SU-DHL-6 (cell line): ENCODE measurements at regions not wholly inside any gene's neighbourhood (a gene's known extent, or its start where the extent isn't known, plus 50 kb on each side); places are given as distances from the start of the nearest gene placed in this dataset.

Experiments
- H2AFZ ChIP-seq: fragments of 200-600 bp; sonication (generic); 2 replicates; pipeline ENCODE4 v1.6.1; 2014; ENCODE audit warnings: low read depth, mild to moderate bottlenecking, moderate library complexity, mixed read lengths, antibody characterized with exemption, low read length; ENCODE audit not compliant: severe bottlenecking
- H3F3A ChIP-seq: fragments of 200-600 bp; shearing (Covaris generic); 2 replicates; pipeline ENCODE4 v1.6.0; 2016; ENCODE audit warnings: antibody characterized with exemption, mild to moderate bottlenecking; ENCODE audit not compliant: insufficient read depth
- H3K27ac ChIP-seq: fragments of 200-600 bp; sonication (generic); 2 replicates; pipeline ENCODE4 v1.5.1; 2016; ENCODE audit warnings: low read depth, mild to moderate bottlenecking, low read length, moderate library complexity, mixed read lengths
- H3K27me3 ChIP-seq: fragments of 200-600 bp; sonication (generic), shearing (Covaris generic); 2 replicates; pipeline ENCODE4 v1.6.0; 2014; ENCODE audit warnings: mild to moderate bottlenecking, low read length
- H3K36me3 ChIP-seq: fragments of 200-600 bp; sonication (generic); 2 replicates; pipeline ENCODE4 v1.6.1; 2014; ENCODE audit warnings: mild to moderate bottlenecking, low read length, mixed read lengths
- H3K4me2 ChIP-seq: fragments of 300-600, 200-600 bp; shearing (Covaris generic), sonication (generic); 2 replicates; pipeline ENCODE4 v1.6.0; 2014; ENCODE audit warnings: low read length, low read depth, mild to moderate bottlenecking; ENCODE audit not compliant: poor library complexity, severe bottlenecking
- H3K4me3 ChIP-seq: fragments of 200-600 bp; sonication (generic); 2 replicates; pipeline ENCODE4 v1.5.1; 2014; ENCODE audit warnings: antibody characterized with exemption, low read length, mild to moderate bottlenecking, mixed read lengths; ENCODE audit not compliant: insufficient read depth, poor library complexity, severe bottlenecking
- H3K79me2 ChIP-seq: fragments of 200-600 bp; sonication (generic); 2 replicates; pipeline ENCODE4 v1.6.1; 2014; ENCODE audit warnings: mild to moderate bottlenecking, low read length, moderate library complexity; ENCODE audit not compliant: insufficient read depth
- H3K9ac ChIP-seq: fragments of 200-600 bp; sonication (generic); 2 replicates; pipeline ENCODE4 v1.7.0; 2014; ENCODE audit warnings: mild to moderate bottlenecking, low read length
- H3K9me2 ChIP-seq: fragments of 200-600 bp; sonication (generic); replicated peaks from 2 replicates; pipeline ENCODE4 v1.6.1; 2014; ENCODE audit warnings: low read length; ENCODE audit not compliant: insufficient read depth
- H3K9me3 ChIP-seq: fragments of 200-600 bp; sonication (generic); 2 replicates; pipeline ENCODE4 v1.6.1; 2014; ENCODE audit warnings: low read length, mixed read lengths; ENCODE audit not compliant: insufficient read depth
- H4K20me1 ChIP-seq: fragments of 200-600 bp; sonication (generic); 2 replicates; pipeline ENCODE4 v1.6.1; 2014; ENCODE audit warnings: low read depth, mild to moderate bottlenecking, antibody characterized with exemption, low read length, moderate library complexity, mixed read lengths
- EZH2phosphoT487 ChIP-seq: fragments of 200-600 bp; sonication (generic), shearing (Covaris generic); conservative IDR thresholded peaks from 2 replicates; pipeline ENCODE4 v1.6.1; 2018; ENCODE audit warnings: mild to moderate bottlenecking, antibody characterized with exemption, low read length, moderate library complexity, mixed read lengths
- TF ChIP-seq, protein P1 (sequence below): fragments of 200-600 bp; sonication (generic); IDR thresholded peaks from one replicate; pipeline ENCODE4 v1.5.1; 2017; ENCODE audit warnings: antibody characterized with exemption, mild to moderate bottlenecking, low read length, moderate library complexity; ENCODE audit not compliant: insufficient read depth, poor library complexity, severe bottlenecking

GRCh38 chr5:44574678-44575077 lies 185.5 kb upstream of the FGF10 start:
- Histone ChIP-seq H3K27me3 (no peaks in the 10 kb centered on the region), H3K9me2 (no peaks in the 10 kb centered on the region), H3K79me2 (no peaks in the 10 kb centered on the region), H3K9ac (no peak overlapping the region), H4K20me1 (0 out of 2 replicates have a peak, but pooled peaks cover 3% of the 10 kb centered on the region), H3K27ac (no peak overlapping the region), H2AFZ (no peak overlapping the region), H3F3A (no peaks in the 10 kb centered on the region), H3K4me3 (no peak overlapping the region), H3K36me3 (no peaks in the 10 kb centered on the region), H3K4me2 (no peak overlapping the region), H3K9me3 (no peaks in the 10 kb centered on the region)
- no peak for TF ChIP-seq EZH2phosphoT487
- TF ChIP-seq, protein P1, sequence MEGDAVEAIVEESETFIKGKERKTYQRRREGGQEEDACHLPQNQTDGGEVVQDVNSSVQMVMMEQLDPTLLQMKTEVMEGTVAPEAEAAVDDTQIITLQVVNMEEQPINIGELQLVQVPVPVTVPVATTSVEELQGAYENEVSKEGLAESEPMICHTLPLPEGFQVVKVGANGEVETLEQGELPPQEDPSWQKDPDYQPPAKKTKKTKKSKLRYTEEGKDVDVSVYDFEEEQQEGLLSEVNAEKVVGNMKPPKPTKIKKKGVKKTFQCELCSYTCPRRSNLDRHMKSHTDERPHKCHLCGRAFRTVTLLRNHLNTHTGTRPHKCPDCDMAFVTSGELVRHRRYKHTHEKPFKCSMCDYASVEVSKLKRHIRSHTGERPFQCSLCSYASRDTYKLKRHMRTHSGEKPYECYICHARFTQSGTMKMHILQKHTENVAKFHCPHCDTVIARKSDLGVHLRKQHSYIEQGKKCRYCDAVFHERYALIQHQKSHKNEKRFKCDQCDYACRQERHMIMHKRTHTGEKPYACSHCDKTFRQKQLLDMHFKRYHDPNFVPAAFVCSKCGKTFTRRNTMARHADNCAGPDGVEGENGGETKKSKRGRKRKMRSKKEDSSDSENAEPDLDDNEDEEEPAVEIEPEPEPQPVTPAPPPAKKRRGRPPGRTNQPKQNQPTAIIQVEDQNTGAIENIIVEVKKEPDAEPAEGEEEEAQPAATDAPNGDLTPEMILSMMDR, result no peak

GRCh38 chr5:44568519-44568918 lies 179.3 kb upstream of the FGF10 start:
- no peaks in the 10 kb centered on the region for H3K27me3 ChIP-seq
- H3F3A ChIP-seq, result no peaks in the 10 kb centered on the region
- no peak overlapping the region for H3K4me3 ChIP-seq
- no peak overlapping the region for H3K27ac ChIP-seq
- no peaks in the 10 kb centered on the region for H3K79me2 ChIP-seq
- no peak overlapping the region for H2AFZ ChIP-seq
- H3K9ac ChIP-seq, result no peak overlapping the region
- H3K4me2 ChIP-seq, result no peak overlapping the region
- H3K9me2 ChIP-seq, result no peaks in the 10 kb centered on the region
- no peaks in the 10 kb centered on the region for H3K36me3 ChIP-seq
- 0 out of 2 replicates have a peak, but pooled peaks cover 3% of the 10 kb centered on the region for H4K20me1 ChIP-seq
- no peaks in the 10 kb centered on the region for H3K9me3 ChIP-seq
- no peak for TF ChIP-seq EZH2phosphoT487

- no peak overlapping the region for H2AFZ ChIP-seq
- no peak overlapping the region for H3K4me3 ChIP-seq
- H3K9me2 ChIP-seq, result no peaks in the 10 kb centered on the region
- no peaks in the 10 kb centered on the region for H3K79me2 ChIP-seq
- H3K27me3 ChIP-seq, result no peaks in the 10 kb centered on the region
- no peaks in the 10 kb centered on the region for H3F3A ChIP-seq
- H3K27ac ChIP-seq, result no peak overlapping the region
- no peaks in the 10 kb centered on the region for H3K36me3 ChIP-seq
- H3K4me2 ChIP-seq, result no peak overlapping the region
- no peak overlapping the region for H3K9ac ChIP-seq
- no peak for TF ChIP-seq EZH2phosphoT487
- TF ChIP-seq, protein P1, result no peak
- no peaks in the 10 kb centered on the region for H4K20me1 ChIP-seq
- no peaks in the 10 kb centered on the region for H3K9me3 ChIP-seq
Measured at GRCh38 chr5:44565902-44566301, 176.7 kb upstream of the FGF10 start.

- H3K27me3 ChIP-seq, result no peaks in the 10 kb centered on the region
- H3K9me2 ChIP-seq, result no peaks in the 10 kb centered on the region
- H2AFZ ChIP-seq, result no peak overlapping the region
- H3K9ac ChIP-seq, result no peak overlapping the region
- no peaks in the 10 kb centered on the region for H3F3A ChIP-seq
- no peaks in the 10 kb centered on the region for H3K79me2 ChIP-seq
- TF ChIP-seq EZH2phosphoT487, result no peak
- TF ChIP-seq, protein P1, result no peak
- H3K27ac ChIP-seq, result no peak overlapping the region
- no peaks in the 10 kb centered on the region for H3K36me3 ChIP-seq
- H4K20me1 ChIP-seq, result no peaks in the 10 kb centered on the region
- H3K4me3 ChIP-seq, result no peak overlapping the region
- H3K4me2 ChIP-seq, result no peak overlapping the region
- no peaks in the 10 kb centered on the region for H3K9me3 ChIP-seq
Measured at GRCh38 chr5:44565360-44565759, 176.1 kb upstream of the FGF10 start.
